K562 (cell line): ENCODE measurements at regions not wholly inside any gene's neighbourhood (a gene's known extent, or its start where the extent isn't known, plus 50 kb on each side); places are given as distances from the start of the nearest gene placed in this dataset.

Experiments used
- ATAC-seq: fragments of 200-7000 bp; cut with Tn5 transposase; 3 replicates; pipeline ENCODE4 v1.9.1; 2020; ENCODE audit warnings: moderate library complexity
- BruUV-seq: library from RNA; stranded (reverse); fragments of 400-500 nt; replicated peaks from 2 replicates; lab custom pipeline; 2021; lab: Mats Ljungman, UMichigan
- CTCF ChIA-PET: fragments of 300-600 bp; formaldehyde crosslinking; extraction: SDS; loops from one replicate; lab custom pipeline; 2021; ENCODE audit warnings: low intra/inter-chr PET ratio; lab: Yijun Ruan, JAX
- POLR2A ChIA-PET: fragments of 300-600, 350-650 bp; sonication (Branson Sonifier 250); formaldehyde crosslinking; extraction: SDS; loops from one replicate; lab custom pipeline; 2021; ENCODE audit warnings: antibody characterized with exemption, inconsistent platforms; lab: Yijun Ruan, JAX
- DNase-seq, 4 experiments: peaks; one replicate each; pipeline versions ENCODE4 v3.0.0 to v3.0.0-alpha.2; 2011 to 2018; ENCODE audit warnings: low spot score in 3 of 4, mixed read lengths in 3 of 4; ENCODE audit errors: extremely low read depth in 1 of 4
- FAIRE-seq: peaks from 2 replicates; lab custom pipeline; 2011; peaks lifted over from hg19 to GRCh38; lab: Jason Lieb, UNC
- H2AFZ ChIP-seq: 2 replicates; pipeline ENCODE4 v1.6.0; 2011; ENCODE audit warnings: low read depth, low read length, control low read depth, inconsistent platforms
- H3K27ac ChIP-seq: fragments of 200-600 bp; 3 replicates; pipeline ENCODE4 v1.8.0; 2011; ENCODE audit warnings: low read depth, mild to moderate bottlenecking, control low read depth, inconsistent platforms, low read length, moderate library complexity, mixed read lengths; ENCODE audit errors: extremely low read depth
- H3K27me3 ChIP-seq, 2 experiments: fragments of 300-600 bp in 1 of 2; 2 replicates in 1 of 2; 3 replicates in 1 of 2; pipeline versions ENCODE4 v1.6.0 to v1.8.0; 2011; ENCODE audit warnings: inconsistent platforms in 2 of 2, low read length in 2 of 2, mild to moderate bottlenecking in 1 of 2, mixed read lengths in 1 of 2, moderate library complexity in 1 of 2; ENCODE audit not compliant: control insufficient read depth in 2 of 2, insufficient read depth in 2 of 2
- H3K36me3 ChIP-seq: fragments of 300-600 bp; 3 replicates; pipeline ENCODE4 v1.8.0; 2011; ENCODE audit warnings: mild to moderate bottlenecking, low read length, inconsistent platforms; ENCODE audit not compliant: control insufficient read depth, insufficient read depth
- H3K4me1 ChIP-seq, 2 experiments: fragments of 200-600 bp in 1 of 2; replicated peaks in 1 of 2; 2 replicates in 1 of 2; 3 replicates in 1 of 2; pipeline versions ENCODE4 v1.5.1 to v1.8.0; 2011; ENCODE audit warnings: inconsistent platforms in 2 of 2, low read length in 2 of 2, mild to moderate bottlenecking in 1 of 2, mixed read lengths in 1 of 2, moderate library complexity in 1 of 2; ENCODE audit not compliant: control insufficient read depth in 2 of 2, insufficient read depth in 2 of 2
- H3K4me2 ChIP-seq: 2 replicates; pipeline ENCODE4 v1.6.1; 2011; ENCODE audit warnings: low read length, control low read depth, inconsistent platforms, mixed read lengths; ENCODE audit not compliant: insufficient read depth
- H3K4me3 ChIP-seq: fragments of 200-600 bp; sonication (generic), shearing (Covaris generic); 2 replicates; pipeline ENCODE4 v1.5.1; 2016; ENCODE audit warnings: control low read depth, inconsistent platforms
- H3K79me2 ChIP-seq: fragments of 200-600 bp; 3 replicates; pipeline ENCODE4 v1.8.0; 2011; ENCODE audit warnings: low read length, inconsistent platforms; ENCODE audit not compliant: control insufficient read depth, insufficient read depth
- H3K9ac ChIP-seq, 2 experiments: 2 replicates each; pipeline versions ENCODE4 v1.6.0 to v1.6.1; 2011; ENCODE audit warnings: low read depth in 2 of 2, low read length in 2 of 2, control low read depth in 1 of 2, inconsistent platforms in 1 of 2, mild to moderate bottlenecking in 1 of 2, mixed read lengths in 1 of 2; ENCODE audit not compliant: insufficient read depth in 1 of 2
- H3K9me1 ChIP-seq: one replicate; pipeline ENCODE4 v1.6.0; 2011; ENCODE audit warnings: inconsistent platforms, mild to moderate bottlenecking, low read length, moderate library complexity; ENCODE audit not compliant: control insufficient read depth, insufficient read depth
- H3K9me3 ChIP-seq: replicated peaks from 2 replicates; pipeline ENCODE4 v1.5.1; 2011; ENCODE audit warnings: low read depth, low read length, inconsistent platforms; ENCODE audit not compliant: control insufficient read depth, insufficient read depth
- H4K20me1 ChIP-seq: replicated peaks from 2 replicates; pipeline ENCODE4 v1.6.1; 2011; ENCODE audit warnings: low read length, inconsistent platforms, mixed read lengths; ENCODE audit not compliant: control insufficient read depth, insufficient read depth
- HMG20B ChIP-seq: fragments of 250-450 bp; sonication (Bioruptor Pico); IDR thresholded peaks from 2 replicates; pipeline ENCODE4 v1.5.0; 2021; ENCODE audit warnings: mild to moderate bottlenecking
- NCOA2 ChIP-seq, 2 experiments: fragments of 450-650 bp; IDR thresholded peaks; 2 replicates each; pipeline ENCODE4 v1.6.1; 2018; ENCODE audit warnings: mild to moderate bottlenecking in 2 of 2, moderate library complexity in 1 of 2; ENCODE audit not compliant: partially characterized antibody in 2 of 2
- TRIM28 ChIP-seq: fragments of 450-650 bp; IDR thresholded peaks from 2 replicates; pipeline ENCODE4 v1.6.1; 2017
- WGBS: fragments of 100-300 bp; shearing (Covaris generic); methylation state at CpG from one replicate; pipeline ENCODE4 v1.1.6; 2016; ENCODE audit warnings: low coverage, mixed read lengths; ENCODE audit not compliant: insufficient coverage; ENCODE audit errors: missing lambda C conversion rate; 5-methylcytosine and 5-hydroxymethylcytosine counted together
- in situ Hi-C: fragments of 300-500 bp; cut with MboI; formaldehyde crosslinking; loops from 4 replicates; pipeline ENCODE4 v1.15.0; 2018; ENCODE audit warnings: inconsistent platforms, mixed read lengths
- intact Hi-C: fragments of 100-400 bp; cut with micrococcal nuclease; formaldehyde crosslinking; loops from 2 replicates; pipeline ENCODE4 v1.14.2; 2022

DNA sequence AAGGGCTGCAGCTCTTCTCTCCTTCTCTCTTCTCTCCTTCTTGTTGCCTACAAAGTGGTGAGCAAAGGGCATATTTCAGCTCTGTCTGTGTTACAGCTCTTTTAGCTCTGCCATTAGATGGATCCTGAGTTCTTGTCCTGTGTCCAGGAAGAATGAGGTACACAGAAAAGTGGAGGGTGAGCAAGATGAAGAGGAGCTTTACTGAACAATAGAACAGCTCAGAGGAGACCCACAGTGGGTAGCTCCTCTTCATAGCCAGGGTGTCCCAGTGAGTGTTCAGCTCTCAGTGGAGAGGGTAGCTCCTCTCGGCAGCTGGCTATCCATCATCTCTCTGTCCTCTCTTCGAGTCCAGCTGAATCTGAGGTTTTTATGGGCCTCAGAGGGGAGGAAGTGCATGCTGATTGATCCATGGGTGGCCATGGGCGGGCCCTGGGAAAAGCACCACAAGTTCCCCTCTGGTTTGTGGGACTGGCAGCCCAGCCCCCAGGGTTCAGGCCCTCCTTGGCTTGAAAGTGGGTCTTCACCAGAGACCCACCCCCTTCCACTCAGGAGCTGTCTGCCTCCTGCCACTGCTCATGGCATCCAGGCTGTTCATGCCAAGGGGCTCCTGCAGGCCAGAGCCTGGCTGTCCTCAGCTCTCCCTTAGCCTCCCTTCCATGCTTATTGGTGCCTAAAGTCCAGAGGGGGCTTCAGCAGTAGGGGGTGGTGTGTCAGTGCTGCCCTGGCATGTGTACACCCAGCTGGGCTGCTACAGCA, 109.1 kb upstream of the FAM180A start:
- H3K4me3 ChIP-seq = no peak overlapping the region
- H3K9me3 ChIP-seq = no peaks in the 10 kb centered on the region
- ATAC-seq (no peak), FAIRE-seq (no peak), DNase-seq (no peak)
- H3K27ac ChIP-seq = no peak overlapping the region
- TF ChIP-seq HMG20B (CRISPR knock-in tag) (no peak), TRIM28 (0 out of 2 replicates have a peak, but pooled peaks have one; percentile 59), NCOA2 (IDR thresholded peaks at IDR 0.05; ENCODE audit: partially characterized antibody in 2 of 2) (no peak)
- WGBS = 0% methylated on average over 3 of the region's 3 CpGs
- H4K20me1 ChIP-seq = no peaks in the 10 kb centered on the region
- H3K4me2 ChIP-seq = no peak overlapping the region
- no peak overlapping the region for H3K9ac ChIP-seq
- in situ Hi-C loops (no loop called here), intact Hi-C loops (no loop called here)
- no peaks in the 10 kb centered on the region for H3K36me3 ChIP-seq
- H3K27me3 ChIP-seq = peaks cover 2 to 14% of the 10 kb centered on the region in 2 experiments; a peak in 3 of 5 replicates
- H3K79me2 ChIP-seq = no peaks in the 10 kb centered on the region
- no peaks in the 10 kb centered on the region for H3K9me1 ChIP-seq
- no peak overlapping the region for H2AFZ ChIP-seq
- BruUV-seq = no TSS peak
- ChIA-PET POLR2A (interaction anchor here (0.6 to 2.2 kb wide), 3 partner anchors 9 to 33 kb away, joined by 3 to 9 read pairs (median 4); no protein-coding TSS in a partner anchor), CTCF (no interaction called here)
- peaks cover 0 to 4% of the 10 kb centered on the region in 2 experiments; a peak in 1 of 5 replicates for H3K4me1 ChIP-seq
